ENCODE measurements at regions not wholly inside any gene's neighbourhood (a gene's known extent, or its start where the extent isn't known, plus 50 kb on each side); places are given as distances from the start of the nearest gene placed in this dataset.

DNA sequence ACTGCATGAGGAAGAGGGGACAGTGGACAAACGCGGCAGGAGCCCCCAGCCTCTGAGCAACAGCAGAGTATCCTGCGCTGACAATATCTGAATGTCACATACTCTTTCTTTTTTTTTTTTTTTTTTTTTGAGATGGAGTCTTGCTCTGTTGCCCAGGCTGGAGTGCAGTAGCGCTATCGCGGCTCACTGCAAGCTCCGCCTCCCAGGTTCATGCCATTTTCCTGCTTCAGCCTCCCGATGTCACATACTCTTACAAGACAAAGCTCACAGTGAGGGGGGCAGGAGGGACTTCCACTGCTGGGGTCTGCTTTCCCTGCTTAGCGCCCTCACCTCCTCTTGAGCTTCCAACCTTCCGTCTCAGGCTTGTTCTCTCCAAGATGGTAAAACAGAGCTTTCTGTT, 51.2 kb upstream of the TNS3 start:
- no TSS peak for BruUV-seq (replicated peaks)
- H3K4me3 Mint-ChIP-seq (ENCODE audit: low read depth, unreplicated experiment), result no peak overlapping the region
- CTCF ChIA-PET, result interaction anchor here (0.7 to 1.2 kb wide), 3 partner anchors 9 to 186 kb away, joined by 3 to 6 read pairs (median 3); no protein-coding TSS in a partner anchor
- H3K36me3 Mint-ChIP-seq (ENCODE audit: insufficient read depth, unreplicated experiment), result no peaks in the 10 kb centered on the region
- TF ChIP-seq, protein P1, sequence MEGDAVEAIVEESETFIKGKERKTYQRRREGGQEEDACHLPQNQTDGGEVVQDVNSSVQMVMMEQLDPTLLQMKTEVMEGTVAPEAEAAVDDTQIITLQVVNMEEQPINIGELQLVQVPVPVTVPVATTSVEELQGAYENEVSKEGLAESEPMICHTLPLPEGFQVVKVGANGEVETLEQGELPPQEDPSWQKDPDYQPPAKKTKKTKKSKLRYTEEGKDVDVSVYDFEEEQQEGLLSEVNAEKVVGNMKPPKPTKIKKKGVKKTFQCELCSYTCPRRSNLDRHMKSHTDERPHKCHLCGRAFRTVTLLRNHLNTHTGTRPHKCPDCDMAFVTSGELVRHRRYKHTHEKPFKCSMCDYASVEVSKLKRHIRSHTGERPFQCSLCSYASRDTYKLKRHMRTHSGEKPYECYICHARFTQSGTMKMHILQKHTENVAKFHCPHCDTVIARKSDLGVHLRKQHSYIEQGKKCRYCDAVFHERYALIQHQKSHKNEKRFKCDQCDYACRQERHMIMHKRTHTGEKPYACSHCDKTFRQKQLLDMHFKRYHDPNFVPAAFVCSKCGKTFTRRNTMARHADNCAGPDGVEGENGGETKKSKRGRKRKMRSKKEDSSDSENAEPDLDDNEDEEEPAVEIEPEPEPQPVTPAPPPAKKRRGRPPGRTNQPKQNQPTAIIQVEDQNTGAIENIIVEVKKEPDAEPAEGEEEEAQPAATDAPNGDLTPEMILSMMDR (IDR thresholded peaks at IDR 0.05; ENCODE audit: unreplicated experiment), result no peak
- intact Hi-C loops (cut with micrococcal nuclease; ENCODE audit: unreplicated experiment), result no loop called here
- no peak for DNase-seq
- H3K9me3 Mint-ChIP-seq (ENCODE audit: low read depth, unreplicated experiment), result no peaks in the 10 kb centered on the region
- no peaks in the 10 kb centered on the region for H3K27me3 Mint-ChIP-seq (ENCODE audit: unreplicated experiment)
- H3K4me1 Mint-ChIP-seq (ENCODE audit: low read depth, unreplicated experiment), result peaks cover 12% of the 10 kb centered on the region
- no peak overlapping the region for H3K27ac Mint-ChIP-seq (ENCODE audit: unreplicated experiment)
